ENCODE measurements at regions not wholly inside any gene's neighbourhood (a gene's known extent, or its start where the extent isn't known, plus 50 kb on each side); places are given as distances from the start of the nearest gene placed in this dataset.

GRCh38 chr3:110756705-110757104, 314.9 kb upstream of the NECTIN3 start:
- Histone ChIP-seq H3K36me3 (ENCODE audit: control insufficient read depth, insufficient read depth, low read length) (no peaks in the 10 kb centered on the region), H3K4me3 (ENCODE audit: low read depth, low read length) (no peak overlapping the region), H3K27me3 (ENCODE audit: control insufficient read depth, insufficient read depth, low read length) (peaks cover 3% of the 10 kb centered on the region)
- FAIRE-seq = no peak
- DNase-seq (ENCODE audit: low read depth) = no peak
- TF ChIP-seq, protein P1, sequence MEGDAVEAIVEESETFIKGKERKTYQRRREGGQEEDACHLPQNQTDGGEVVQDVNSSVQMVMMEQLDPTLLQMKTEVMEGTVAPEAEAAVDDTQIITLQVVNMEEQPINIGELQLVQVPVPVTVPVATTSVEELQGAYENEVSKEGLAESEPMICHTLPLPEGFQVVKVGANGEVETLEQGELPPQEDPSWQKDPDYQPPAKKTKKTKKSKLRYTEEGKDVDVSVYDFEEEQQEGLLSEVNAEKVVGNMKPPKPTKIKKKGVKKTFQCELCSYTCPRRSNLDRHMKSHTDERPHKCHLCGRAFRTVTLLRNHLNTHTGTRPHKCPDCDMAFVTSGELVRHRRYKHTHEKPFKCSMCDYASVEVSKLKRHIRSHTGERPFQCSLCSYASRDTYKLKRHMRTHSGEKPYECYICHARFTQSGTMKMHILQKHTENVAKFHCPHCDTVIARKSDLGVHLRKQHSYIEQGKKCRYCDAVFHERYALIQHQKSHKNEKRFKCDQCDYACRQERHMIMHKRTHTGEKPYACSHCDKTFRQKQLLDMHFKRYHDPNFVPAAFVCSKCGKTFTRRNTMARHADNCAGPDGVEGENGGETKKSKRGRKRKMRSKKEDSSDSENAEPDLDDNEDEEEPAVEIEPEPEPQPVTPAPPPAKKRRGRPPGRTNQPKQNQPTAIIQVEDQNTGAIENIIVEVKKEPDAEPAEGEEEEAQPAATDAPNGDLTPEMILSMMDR (IDR thresholded peaks at IDR 0.05; ENCODE audit: insufficient read depth, low read length, severe bottlenecking) = no peak

DNA sequence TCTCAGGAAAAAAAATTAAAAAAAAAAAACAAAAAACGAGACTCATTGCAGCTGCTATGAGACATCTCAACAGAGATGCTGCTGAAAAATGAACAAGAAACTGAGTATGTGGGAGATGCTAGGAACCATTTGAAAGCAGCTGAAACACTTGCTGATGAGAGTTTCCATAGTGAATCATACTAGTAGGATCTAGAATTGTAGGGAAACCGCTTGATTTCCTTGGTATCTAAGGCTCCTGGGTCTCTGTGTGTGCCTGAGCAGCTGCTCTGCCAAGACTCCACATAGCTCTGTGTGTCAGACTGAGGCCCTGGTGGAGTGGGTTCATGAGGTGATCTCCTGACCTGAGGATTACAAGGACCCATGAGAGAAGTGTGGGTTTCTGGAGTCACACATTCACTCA, 313.4 kb upstream of the NECTIN3 start:
- FAIRE-seq = no peak
- no peak for DNase-seq (ENCODE audit: low read depth)
- H3K27me3 ChIP-seq (ENCODE audit: control insufficient read depth, insufficient read depth, low read length) = peaks cover 3% of the 10 kb centered on the region
- no peak overlapping the region for H3K4me3 ChIP-seq (ENCODE audit: low read depth, low read length)
- H3K36me3 ChIP-seq (ENCODE audit: control insufficient read depth, insufficient read depth, low read length) = no peaks in the 10 kb centered on the region
- TF ChIP-seq, protein P1 (IDR thresholded peaks at IDR 0.05; ENCODE audit: insufficient read depth, low read length, severe bottlenecking) = no peak

GRCh38 chr3:110767156-110767555, 304.5 kb upstream of the NECTIN3 start:
- no peaks in the 10 kb centered on the region for H3K36me3 ChIP-seq (ENCODE audit: control insufficient read depth, insufficient read depth, low read length)
- H3K4me3 ChIP-seq (ENCODE audit: low read depth, low read length) = no peak overlapping the region
- no peaks in the 10 kb centered on the region for H3K27me3 ChIP-seq (ENCODE audit: control insufficient read depth, insufficient read depth, low read length)
- DNase-seq (ENCODE audit: low read depth) (no peak), FAIRE-seq (no peak)
- TF ChIP-seq, protein P1 (IDR thresholded peaks at IDR 0.05; ENCODE audit: insufficient read depth, low read length, severe bottlenecking) = no peak

DNA sequence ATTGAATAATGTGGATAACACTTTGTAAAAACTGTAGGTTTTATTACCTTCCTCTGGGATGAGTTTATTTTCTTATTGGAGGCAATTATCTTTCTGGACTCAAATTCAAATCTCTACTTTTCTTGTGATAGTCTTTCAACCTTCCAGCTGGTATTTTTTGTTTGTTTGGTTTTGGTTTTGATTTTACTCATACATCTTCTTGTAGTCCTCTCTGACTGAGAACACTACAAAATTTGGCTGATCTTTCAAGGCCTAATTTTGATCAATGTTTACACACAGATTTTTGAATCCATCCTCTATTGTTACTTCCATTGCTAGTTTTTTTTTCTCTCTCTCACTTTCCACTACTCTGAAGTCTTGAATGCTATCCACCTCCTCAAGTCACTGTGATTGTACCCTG, 303.8 kb upstream of the NECTIN3 start:
- FAIRE-seq = no peak
- Histone ChIP-seq H3K27me3 (ENCODE audit: control insufficient read depth, insufficient read depth, low read length) (no peaks in the 10 kb centered on the region), H3K36me3 (ENCODE audit: control insufficient read depth, insufficient read depth, low read length) (no peaks in the 10 kb centered on the region), H3K4me3 (ENCODE audit: low read depth, low read length) (no peak overlapping the region)
- TF ChIP-seq, protein P1 (IDR thresholded peaks at IDR 0.05; ENCODE audit: insufficient read depth, low read length, severe bottlenecking) = no peak
- DNase-seq (ENCODE audit: low read depth) = no peak

DNA sequence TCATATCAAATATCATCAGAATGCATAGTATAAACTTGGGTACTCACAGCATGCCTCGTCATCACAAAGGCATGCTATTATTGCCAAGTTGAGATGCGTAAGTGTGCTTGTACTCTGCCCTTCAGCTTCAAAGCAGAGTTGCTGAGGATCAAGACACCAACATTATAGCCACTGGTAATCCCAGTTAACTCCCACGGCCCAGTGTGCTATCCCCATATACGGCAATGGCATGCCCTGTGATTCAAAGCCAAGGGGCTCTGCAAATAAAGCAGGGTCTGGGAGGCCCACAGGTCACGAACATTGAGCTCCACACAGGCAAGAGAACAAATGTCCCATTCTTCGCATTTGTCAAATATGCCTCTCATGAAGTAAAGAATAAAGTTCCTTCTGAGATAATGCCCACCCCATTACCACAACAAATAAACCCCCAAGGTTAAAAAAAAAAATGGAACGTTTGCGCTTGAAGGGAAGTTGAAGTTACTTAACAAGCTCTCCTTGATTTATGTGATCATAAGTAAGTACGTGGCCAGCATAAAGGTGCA, 298.1 kb upstream of the NECTIN3 start:
- Histone ChIP-seq H3K27me3 (ENCODE audit: control insufficient read depth, insufficient read depth, low read length) (no peaks in the 10 kb centered on the region), H3K36me3 (ENCODE audit: control insufficient read depth, insufficient read depth, low read length) (no peaks in the 10 kb centered on the region), H3K4me3 (ENCODE audit: low read depth, low read length) (no peak overlapping the region)
- no peak for FAIRE-seq
- DNase-seq (ENCODE audit: low read depth) = peak; percentile 63
- TF ChIP-seq, protein P1 (IDR thresholded peaks at IDR 0.05; ENCODE audit: insufficient read depth, low read length, severe bottlenecking) = no peak

Measured in bronchial epithelial cell (primary cell).